Colonic mucosa (tissue), 4 donors: ENCODE measurements at regions not wholly inside any gene's neighbourhood (a gene's known extent, or its start where the extent isn't known, plus 50 kb on each side); places are given as distances from the start of the nearest gene placed in this dataset.

Source experiments
- DNase-seq: peaks from one replicate; pipeline ENCODE4 v3.0.0-alpha.2; 2020
- H3K27ac ChIP-seq: fragments of 200-600 bp; one replicate; pipeline ENCODE4 v1.8.0; 2021
- H3K27me3 ChIP-seq: fragments of 200-600 bp; one replicate; pipeline ENCODE4 v1.8.0; 2021
- H3K36me3 ChIP-seq: fragments of 200-600 bp; one replicate; pipeline ENCODE4 v1.8.0; 2021
- H3K4me1 ChIP-seq: fragments of 200-600 bp; one replicate; pipeline ENCODE4 v1.8.0; 2021; ENCODE audit warnings: mild to moderate bottlenecking
- H3K4me3 ChIP-seq: fragments of 200-600 bp; one replicate; pipeline ENCODE4 v1.8.0; 2021
- H3K9ac ChIP-seq, 2 donors: one replicate each; pipeline ENCODE4 v1.7.0; 2013; ENCODE audit warnings: control low read depth in 2 of 2, low read depth in 2 of 2, low read length in 2 of 2
- H3K9me3 ChIP-seq: fragments of 200-600 bp; one replicate; pipeline ENCODE4 v1.8.0; 2021
- intact Hi-C: fragments of 100-400 bp; cut with DNase I; formaldehyde crosslinking; loops from one replicate; pipeline ENCODE4 v1.14.1; 2022
- TF ChIP-seq, protein P1 (sequence below): fragments of 200-600 bp; IDR thresholded peaks from one replicate; pipeline ENCODE4 v1.8.0; 2022; ENCODE audit warnings: antibody characterized with exemption, mild to moderate bottlenecking
- donor health status: healthy.
- donor health status: DM: no; HTN: no; CAD: no.
- donor health status: DM: no; HTN: no; CAD: no.

DNA sequence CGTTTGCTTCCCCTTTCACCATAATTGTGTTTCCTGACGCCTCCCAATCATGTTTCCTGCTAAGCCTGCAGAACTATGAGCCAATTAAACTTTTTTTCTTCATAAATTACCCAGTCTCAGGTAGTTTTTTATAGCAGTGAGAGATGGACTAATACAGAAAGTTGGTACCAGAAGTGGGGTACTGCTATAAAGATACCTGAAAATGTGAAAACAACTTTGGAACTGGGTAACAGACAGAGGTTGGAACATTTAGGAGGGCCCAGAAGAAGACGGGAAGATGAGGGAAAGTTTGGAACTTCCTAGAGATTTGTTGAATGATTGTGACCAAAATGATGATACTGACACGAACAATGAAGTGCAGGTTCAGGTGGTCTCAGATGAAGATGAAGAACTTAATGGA lies 1058.6 kb upstream of the CITED2 start:
- no peak overlapping the region for H3K27ac ChIP-seq
- no peak for DNase-seq
- no peaks in the 10 kb centered on the region for H3K9me3 ChIP-seq
- H3K4me3 ChIP-seq: no peak overlapping the region
- no peak overlapping the region for H3K9ac ChIP-seq
- no peaks in the 10 kb centered on the region for H3K4me1 ChIP-seq
- H3K27me3 ChIP-seq: no peaks in the 10 kb centered on the region
- TF ChIP-seq, protein P1, sequence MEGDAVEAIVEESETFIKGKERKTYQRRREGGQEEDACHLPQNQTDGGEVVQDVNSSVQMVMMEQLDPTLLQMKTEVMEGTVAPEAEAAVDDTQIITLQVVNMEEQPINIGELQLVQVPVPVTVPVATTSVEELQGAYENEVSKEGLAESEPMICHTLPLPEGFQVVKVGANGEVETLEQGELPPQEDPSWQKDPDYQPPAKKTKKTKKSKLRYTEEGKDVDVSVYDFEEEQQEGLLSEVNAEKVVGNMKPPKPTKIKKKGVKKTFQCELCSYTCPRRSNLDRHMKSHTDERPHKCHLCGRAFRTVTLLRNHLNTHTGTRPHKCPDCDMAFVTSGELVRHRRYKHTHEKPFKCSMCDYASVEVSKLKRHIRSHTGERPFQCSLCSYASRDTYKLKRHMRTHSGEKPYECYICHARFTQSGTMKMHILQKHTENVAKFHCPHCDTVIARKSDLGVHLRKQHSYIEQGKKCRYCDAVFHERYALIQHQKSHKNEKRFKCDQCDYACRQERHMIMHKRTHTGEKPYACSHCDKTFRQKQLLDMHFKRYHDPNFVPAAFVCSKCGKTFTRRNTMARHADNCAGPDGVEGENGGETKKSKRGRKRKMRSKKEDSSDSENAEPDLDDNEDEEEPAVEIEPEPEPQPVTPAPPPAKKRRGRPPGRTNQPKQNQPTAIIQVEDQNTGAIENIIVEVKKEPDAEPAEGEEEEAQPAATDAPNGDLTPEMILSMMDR: no peak
- no peaks in the 10 kb centered on the region for H3K36me3 ChIP-seq
- intact Hi-C loops: no loop called here

GRCh38 chr6:140427842-140428241 lies 1053.4 kb upstream of the CITED2 start:
- no peak overlapping the region for H3K9ac ChIP-seq
- H3K4me3 ChIP-seq: no peak overlapping the region
- H3K27me3 ChIP-seq: no peaks in the 10 kb centered on the region
- TF ChIP-seq, protein P1: no peak
- H3K27ac ChIP-seq: no peak overlapping the region
- no peaks in the 10 kb centered on the region for H3K9me3 ChIP-seq
- H3K36me3 ChIP-seq: no peaks in the 10 kb centered on the region
- no peaks in the 10 kb centered on the region for H3K4me1 ChIP-seq
- DNase-seq: no peak
- intact Hi-C loops: no loop called here

- Histone ChIP-seq H3K9ac (no peak overlapping the region), H3K4me1 (no peaks in the 10 kb centered on the region), H3K4me3 (no peak overlapping the region), H3K27ac (no peak overlapping the region), H3K36me3 (no peaks in the 10 kb centered on the region), H3K27me3 (no peaks in the 10 kb centered on the region), H3K9me3 (no peaks in the 10 kb centered on the region)
- intact Hi-C loops: no loop called here
- TF ChIP-seq, protein P1: no peak
- no peak for DNase-seq
Measured at GRCh38 chr6:140414966-140415620, 1040.6 kb upstream of the CITED2 start.

DNA sequence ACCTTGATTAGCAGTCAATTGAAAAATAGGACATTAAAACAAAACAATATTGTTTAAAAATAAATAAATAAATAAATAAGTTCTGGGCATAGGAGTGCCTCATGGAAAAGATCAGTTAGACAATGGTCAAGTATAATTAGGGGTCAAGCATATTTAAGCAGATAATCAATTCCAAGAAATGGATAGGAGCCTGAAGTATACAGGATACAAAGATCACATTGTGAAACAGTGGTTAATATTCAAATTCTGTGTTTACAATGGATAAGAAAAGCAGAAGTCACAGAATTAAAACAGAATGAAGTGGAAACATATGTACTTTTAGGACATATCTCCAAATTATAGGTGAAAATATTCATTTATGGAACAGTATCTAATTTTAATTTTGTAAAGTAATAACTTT lies 1028.6 kb upstream of the CITED2 start:
- Histone ChIP-seq H3K4me1 (no peaks in the 10 kb centered on the region), H3K27ac (no peak overlapping the region), H3K27me3 (no peaks in the 10 kb centered on the region), H3K4me3 (no peak overlapping the region), H3K36me3 (no peaks in the 10 kb centered on the region), H3K9ac (no peak overlapping the region), H3K9me3 (no peaks in the 10 kb centered on the region)
- TF ChIP-seq, protein P1: no peak
- intact Hi-C loops: no loop called here
- no peak for DNase-seq

DNA sequence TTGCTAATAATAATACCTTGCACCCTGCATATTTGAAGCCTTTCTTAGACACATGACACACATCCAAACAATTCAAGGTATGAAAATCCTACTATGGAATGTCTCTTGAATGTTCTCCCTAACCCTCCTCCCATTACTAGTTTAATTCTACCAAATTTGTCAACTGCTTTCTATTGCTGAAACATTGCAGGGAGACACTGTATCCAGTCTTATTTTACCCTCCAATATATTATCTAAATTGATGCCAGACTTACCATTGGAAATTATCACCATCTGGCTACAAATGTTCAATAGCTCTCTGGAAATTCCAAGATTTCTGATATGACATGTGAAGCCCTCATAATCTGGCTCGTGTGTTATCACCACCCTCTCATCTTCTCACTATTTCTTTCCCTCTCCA lies 1027.3 kb upstream of the CITED2 start:
- H3K4me1 ChIP-seq: no peaks in the 10 kb centered on the region
- no peaks in the 10 kb centered on the region for H3K36me3 ChIP-seq
- no peak for DNase-seq
- no peaks in the 10 kb centered on the region for H3K27me3 ChIP-seq
- TF ChIP-seq, protein P1: no peak
- no peak overlapping the region for H3K4me3 ChIP-seq
- no peak overlapping the region for H3K27ac ChIP-seq
- H3K9ac ChIP-seq: no peak overlapping the region
- intact Hi-C loops: no loop called here
- H3K9me3 ChIP-seq: no peaks in the 10 kb centered on the region
